DND-41 (cell line): ENCODE measurements at regions not wholly inside any gene's neighbourhood (a gene's known extent, or its start where the extent isn't known, plus 50 kb on each side); places are given as distances from the start of the nearest gene placed in this dataset.

ENCODE experiments used
- EZH2 ChIP-seq: IDR thresholded peaks from 3 replicates; pipeline ENCODE4 v1.6.1; 2012; ENCODE audit warnings: borderline replicate concordance, low read depth, mild to moderate bottlenecking, moderate library complexity, low read length, inconsistent platforms; ENCODE audit not compliant: severe bottlenecking
- TF ChIP-seq, protein P1 (sequence below): IDR thresholded peaks from 2 replicates; pipeline ENCODE4 v1.5.1; 2012; ENCODE audit warnings: borderline replicate concordance, low read length, moderate library complexity, mild to moderate bottlenecking; ENCODE audit not compliant: poor library complexity, severe bottlenecking; ENCODE audit errors: extremely low read depth

DNA sequence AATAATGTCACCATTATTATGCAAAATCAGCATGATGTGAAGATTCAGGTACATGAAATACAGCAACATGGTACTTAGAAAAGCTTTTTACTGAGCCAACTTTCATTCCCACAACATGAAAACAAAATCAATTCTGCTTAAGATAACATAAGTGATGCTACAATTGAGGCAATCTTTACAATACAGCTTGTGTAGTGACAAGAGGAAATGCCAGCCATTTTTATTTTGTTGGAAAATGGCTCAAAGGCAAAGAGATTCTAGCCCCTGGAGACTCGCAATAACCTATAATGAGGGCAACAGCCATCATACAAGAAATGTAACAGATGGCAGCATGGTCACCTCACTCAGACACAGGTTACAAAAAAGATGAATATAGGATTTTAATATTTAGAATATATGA, 560.4 kb downstream of the SPOCK3 start:
- TF ChIP-seq, protein P1, sequence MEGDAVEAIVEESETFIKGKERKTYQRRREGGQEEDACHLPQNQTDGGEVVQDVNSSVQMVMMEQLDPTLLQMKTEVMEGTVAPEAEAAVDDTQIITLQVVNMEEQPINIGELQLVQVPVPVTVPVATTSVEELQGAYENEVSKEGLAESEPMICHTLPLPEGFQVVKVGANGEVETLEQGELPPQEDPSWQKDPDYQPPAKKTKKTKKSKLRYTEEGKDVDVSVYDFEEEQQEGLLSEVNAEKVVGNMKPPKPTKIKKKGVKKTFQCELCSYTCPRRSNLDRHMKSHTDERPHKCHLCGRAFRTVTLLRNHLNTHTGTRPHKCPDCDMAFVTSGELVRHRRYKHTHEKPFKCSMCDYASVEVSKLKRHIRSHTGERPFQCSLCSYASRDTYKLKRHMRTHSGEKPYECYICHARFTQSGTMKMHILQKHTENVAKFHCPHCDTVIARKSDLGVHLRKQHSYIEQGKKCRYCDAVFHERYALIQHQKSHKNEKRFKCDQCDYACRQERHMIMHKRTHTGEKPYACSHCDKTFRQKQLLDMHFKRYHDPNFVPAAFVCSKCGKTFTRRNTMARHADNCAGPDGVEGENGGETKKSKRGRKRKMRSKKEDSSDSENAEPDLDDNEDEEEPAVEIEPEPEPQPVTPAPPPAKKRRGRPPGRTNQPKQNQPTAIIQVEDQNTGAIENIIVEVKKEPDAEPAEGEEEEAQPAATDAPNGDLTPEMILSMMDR, result no peak
- TF ChIP-seq EZH2, result no peak
